Activated CD4-positive, alpha-beta T cell treated with anti-CD3 and anti-CD28 coated beads for 4 hours (primary cell): ENCODE measurements at regions not wholly inside any gene's neighbourhood (a gene's known extent, or its start where the extent isn't known, plus 50 kb on each side); places are given as distances from the start of the nearest gene placed in this dataset.

Experiments
- DNase-seq, 2 donors: peaks; one replicate each; pipeline ENCODE4 v3.0.0-alpha.2; 2020

DNA sequence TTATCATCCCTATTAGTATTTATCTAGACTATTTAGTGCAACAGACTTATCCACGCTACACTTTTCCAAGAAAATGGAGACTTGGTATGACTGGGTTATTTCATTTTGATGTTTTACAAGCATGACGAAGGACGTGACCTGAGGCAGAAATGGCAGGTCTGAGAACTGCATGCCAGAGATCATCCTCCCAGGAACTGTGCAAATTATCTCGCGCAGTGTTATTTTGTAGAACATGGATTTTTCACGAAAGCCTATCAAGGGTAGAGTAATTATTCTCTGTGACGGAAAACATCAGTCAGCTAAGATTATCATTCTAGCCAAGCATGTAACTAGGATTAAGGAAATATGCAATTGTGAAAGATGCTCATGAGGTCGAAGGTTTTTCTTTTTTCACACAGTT lies 361.5 kb upstream of the AJAP1 start:
- no peak for DNase-seq

DNA sequence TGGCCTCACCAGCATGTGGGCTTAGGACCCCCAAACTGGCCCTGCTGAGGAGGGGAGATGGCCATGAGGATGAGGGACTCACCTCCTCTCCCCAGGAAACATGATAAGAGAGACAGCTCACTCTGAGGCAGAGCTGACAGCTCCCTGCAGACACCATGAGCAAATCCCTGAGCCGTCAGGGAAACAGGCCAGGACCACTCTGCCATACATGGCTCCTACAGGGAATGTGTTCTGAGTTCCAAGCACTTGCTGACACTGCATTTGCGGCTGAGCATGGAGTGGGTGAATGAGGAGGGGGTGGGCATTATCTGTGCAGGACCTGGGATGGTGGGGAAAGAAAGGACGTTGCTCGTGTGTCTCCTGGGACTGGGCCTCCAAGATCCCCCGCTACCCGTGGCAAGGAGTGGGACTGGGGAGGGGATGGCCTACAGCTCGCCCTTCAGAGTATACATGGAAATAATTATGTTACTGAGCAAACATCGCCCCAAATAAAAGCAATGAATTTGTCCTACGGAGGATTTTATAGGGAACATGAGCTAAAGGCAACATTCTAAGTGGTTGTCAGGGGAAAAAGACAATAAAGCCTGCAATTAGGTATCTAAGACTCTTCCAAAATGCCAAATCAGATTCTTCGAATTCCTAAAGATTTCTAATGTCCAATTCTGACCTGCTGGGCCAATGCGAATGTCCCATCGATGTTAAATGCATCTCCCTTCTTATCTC lies 355.9 kb upstream of the AJAP1 start:
- no peak for DNase-seq

DNA sequence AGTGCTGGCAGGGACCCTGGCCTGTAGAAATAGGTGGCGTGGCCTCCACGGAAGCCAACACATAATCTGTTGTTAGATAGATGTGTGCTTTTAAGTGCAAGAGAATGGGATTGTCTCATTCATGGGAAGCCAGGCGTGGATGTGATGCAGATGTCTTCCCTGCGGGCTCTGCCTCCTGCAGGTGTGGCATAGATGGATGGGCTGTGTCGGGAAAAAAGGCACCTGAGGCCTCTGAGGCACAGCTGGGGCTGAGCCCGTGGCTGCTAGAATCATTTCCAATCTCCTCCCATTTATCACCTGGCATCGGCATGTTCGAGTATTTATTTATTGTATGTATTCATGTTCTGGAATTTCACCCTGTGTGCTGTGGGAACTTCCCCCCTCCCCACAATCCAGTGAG lies 353.4 kb upstream of the AJAP1 start:
- DNase-seq, result no peak

DNA sequence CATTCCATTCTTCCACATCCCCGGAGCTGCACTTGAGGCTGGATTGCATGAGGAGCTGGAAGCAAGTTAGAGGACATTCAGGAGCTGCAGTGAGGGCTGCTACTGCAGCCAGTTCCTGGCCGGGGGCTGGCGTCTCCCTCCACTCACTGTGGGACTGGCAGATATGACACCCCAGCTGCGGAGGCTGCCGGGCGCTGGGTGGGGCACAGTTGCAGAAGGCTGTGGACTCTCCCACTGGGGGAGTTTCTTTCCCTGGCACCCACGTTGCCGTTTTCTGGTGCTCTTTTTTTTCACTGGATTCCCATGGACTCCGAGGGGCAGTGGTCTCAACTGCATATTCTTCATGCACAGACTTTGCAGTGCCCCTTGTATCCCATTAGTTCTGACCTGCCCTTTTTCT lies 351.1 kb upstream of the AJAP1 start:
- DNase-seq, result no peak

DNA sequence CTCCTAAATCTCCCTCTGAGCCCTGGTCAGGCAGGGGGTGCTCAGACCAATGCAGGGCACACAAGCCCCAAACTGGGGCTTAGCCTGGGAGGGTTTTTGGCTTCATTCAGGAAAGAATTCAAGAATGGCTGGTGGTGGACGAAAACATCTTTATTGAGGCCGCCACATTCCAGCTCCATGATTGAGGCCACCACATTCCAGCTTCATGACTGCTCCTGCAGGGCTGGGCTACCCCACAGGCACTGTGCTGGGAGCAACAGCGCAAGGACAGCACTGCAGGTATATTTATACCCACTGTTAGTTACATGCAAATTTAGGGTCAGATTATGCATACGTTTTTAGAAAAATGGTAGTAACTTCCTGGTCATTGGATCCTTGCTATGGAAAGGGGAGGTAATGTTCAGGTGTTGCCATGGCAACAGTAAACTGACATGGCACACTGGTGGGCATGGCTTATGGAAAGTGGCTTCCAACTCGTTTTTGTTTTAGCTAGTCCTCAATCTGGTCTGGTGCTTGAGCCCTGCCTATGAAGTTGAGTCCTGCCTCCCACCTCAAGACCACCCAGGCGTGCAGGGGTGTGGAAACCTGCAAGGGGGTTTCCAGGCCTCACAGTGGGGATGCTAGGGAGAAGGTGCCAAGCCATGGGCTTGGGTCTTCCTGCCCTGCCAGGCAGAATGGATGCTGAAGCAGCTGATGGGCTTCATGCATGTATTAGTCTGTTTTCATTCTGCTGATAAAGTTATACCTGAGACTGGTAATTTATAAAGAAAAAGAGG lies 348.7 kb upstream of the AJAP1 start:
- no peak for DNase-seq

DNA sequence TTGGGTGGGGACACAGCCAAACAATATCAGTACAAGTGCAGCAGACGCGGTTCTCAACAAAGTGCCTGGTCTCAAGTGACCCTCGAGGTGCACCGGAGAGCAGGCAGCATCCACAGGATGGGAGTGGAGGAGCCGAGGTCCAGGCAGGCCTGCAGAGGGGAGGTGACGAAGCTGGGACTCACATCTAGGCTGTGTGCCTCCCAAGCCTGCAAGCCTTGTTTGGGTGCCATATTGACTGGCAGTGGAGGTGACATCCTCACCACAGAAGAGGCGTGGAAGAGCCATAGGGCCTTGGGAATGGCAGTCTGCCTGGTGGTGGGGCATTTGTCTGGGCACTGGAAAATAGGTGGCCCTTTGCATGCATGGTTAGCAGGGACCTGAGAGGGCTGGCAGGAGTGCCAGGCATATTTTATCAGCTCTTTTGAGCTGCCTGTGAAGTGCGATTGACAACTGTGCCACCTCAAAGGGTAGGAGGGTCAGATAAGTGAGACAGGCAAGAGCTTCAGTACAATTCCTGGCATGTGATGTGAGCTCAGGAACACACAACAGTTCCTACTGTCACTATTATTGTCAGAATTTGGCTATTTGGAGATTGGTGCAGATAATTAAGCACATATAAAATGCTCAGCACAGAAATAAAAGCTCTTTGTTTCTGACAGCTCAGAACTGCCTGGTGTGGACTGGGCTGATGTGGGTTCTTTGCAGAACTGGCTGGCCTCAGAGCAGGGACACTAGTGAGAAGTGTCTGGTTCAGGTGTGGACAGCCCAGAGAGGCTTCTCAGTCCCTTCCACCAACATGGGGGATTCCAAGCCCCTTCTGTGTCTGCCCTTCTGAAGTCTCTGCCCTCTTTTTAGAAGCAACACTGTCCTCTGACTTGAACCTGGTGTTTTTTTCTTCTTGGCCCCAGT lies 347.6 kb upstream of the AJAP1 start:
- no peak for DNase-seq

DNA sequence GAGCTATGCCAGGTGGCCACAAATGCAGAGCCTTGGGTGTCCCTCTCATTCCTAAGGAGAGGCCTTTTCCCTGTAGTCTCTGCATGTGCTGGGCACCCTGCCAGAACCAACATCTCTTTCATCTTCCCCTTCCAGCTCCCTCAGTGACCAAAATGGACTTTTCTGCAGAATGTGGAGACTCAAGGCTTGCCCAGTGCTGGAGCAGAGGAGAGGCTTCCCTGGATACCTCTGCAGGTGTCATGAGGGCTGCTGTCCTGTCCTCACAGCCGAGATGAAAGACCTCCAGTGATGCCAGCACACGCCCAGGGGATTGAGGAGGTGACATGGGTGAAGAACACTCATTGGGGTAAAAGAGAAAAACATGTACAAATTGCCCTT lies 347.0 kb upstream of the AJAP1 start:
- no peak for DNase-seq

DNA sequence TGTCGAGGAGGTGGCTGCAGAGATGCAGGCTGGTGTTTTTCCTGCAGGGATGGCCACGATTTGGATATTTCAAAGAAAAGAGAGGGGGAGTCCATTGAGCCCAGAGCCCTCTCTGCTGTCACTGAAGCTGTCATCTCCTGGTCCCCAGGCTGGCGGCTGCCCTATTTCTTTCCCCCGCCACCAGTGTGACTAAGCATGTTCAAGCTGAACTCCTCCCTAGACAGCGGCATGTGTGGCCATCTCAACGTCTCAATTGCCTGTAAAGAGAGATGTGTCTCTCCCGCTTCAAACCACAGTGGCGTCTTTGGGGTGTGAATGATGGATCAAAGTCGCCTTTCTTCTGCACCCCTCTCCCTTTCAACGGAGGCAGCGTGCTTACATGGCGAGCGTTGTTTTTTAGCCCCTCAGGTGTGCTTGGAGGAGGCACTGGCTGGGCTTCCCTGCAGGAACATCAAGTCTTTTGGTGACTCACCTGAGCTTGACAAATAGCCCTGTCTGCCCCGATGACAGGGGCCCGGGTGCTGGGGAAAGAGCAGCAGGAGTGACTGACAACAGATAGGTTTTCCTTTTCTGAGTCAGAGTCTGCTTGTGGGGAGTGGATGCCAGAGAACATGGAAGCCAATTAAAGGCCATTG lies 346.4 kb upstream of the AJAP1 start:
- no peak for DNase-seq

DNA sequence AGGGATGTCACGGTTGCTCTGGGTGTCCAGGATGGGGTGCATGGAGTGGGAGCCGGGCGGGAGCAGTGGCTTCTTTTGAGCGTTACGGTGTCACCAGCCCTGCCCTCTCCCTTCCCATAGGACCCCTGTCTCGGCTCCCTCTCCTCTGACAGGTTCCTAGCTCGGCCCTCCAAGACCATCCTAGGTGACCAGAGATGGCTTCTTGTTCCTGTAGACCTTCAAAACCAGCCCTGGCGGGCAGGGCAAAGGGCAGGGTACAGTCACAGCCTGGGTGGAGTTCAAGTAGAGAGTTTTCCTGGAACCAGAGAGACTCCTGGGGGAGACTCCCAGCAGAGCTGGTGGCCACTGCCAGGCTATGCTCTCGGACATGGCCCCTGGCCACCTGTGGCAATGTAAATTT lies 345.6 kb upstream of the AJAP1 start:
- DNase-seq, result no peak

DNA sequence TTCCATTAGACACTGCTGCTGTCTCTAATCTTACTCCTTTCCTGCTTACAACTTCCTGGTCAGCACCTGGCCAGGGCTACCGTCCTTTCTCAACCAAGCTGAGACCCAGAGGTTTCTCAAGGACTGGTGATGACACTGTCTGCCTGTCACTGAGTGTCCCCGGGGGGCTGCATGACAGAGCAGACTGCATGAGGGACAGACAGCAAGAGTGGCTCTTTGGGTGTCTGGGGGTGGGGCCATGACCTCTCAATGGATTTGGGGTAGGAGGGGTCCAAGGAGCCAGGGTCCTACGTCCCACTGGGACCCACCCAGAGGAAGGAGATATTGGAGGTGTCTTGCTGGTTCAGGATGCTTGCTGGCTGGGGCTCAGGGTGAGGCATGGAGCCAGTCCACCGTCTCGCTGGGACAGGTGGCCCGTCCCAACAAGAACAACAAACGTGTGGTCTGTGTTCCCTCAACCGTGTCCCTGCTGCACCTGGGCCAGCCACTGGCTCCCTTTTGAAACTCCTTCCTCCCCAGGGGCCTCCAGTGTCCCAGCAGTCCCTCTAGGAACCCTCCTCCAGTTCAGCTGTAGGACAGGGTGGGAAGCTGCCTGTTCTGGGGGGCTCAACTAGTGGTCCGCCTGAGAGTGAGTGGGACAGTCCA lies 344.6 kb upstream of the AJAP1 start:
- DNase-seq, result no peak

DNA sequence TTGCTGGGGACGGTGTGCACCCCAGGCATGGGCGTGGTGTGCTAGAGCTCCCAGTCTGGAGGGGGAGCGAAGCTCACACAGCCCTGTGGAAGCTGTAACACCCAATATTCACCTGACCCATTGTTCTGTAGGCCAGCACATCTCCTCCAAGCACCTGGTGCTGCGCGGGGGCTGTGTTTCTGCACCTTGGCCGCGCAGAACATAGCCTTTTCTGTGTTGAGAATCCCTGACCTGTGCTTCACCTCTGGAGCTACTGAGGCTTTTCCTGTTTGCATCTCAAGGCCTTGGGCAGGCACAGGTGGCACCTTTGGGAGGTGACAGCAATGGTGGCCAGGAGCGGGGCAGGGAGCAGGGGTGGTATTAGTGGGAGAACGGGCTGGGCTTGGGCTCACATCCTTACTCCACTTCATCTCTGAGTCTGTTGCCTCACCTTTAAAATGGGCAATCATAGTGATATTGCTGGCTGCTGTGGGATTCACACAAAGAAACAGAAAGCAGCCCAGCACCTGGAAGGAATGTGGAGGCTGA lies 343.9 kb upstream of the AJAP1 start:
- DNase-seq, result no peak

DNA sequence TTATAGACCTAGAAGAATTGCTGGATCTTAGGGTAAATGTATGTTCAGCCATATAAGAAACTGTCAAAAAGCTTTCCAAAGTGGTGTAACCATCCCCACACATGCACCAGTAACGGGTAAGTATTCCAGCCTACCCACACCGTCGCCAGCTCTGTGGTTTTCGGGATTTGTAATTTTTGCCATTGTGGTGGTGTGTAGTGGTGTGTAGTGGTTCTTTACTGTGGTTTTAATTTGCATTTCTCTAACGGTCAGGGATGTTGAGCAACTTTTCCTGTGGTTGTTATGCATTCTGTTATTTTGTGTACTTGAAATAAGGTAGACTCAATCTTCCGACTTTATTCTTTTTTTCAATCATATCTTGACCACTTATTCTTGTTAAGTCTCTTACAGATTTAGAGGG lies 342.4 kb upstream of the AJAP1 start:
- DNase-seq, result no peak

DNA sequence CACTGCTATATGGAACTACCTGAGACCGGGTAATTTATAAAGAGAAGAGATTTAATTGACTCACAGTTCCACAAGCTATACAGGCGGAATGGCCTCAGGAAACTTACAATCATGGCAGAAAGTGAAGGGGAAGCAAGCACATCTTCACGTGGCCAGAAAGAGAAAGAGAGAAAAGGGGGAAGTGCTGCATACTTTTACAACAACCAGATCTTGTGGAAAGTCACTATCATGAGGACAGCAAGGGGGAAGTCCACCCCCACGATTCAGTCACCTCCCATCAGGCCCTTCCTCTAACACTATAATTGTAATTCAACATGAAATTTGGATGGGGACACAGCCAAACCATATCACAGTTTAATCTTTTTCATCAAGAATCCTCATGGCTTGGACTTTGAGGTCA lies 339.2 kb upstream of the AJAP1 start:
- DNase-seq, result no peak

DNA sequence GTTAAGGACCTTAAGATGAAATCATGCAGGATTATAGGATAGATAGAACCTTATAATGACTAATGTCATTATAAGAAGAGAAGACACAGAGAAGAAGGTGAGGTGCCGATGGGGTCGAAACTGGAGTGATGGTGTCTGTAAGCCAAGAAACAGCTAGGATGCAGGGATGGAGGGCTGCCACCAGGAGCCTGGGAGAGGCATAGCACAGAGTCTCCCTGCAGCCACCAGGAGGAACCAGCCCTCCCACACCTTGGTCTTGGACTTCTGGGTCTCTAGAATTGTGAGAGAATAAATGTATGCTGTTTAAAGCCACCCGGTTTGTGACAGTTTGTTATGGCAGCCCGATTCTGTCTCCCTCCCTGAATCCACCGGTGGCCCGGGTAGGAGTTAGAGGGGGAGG lies 337.2 kb upstream of the AJAP1 start:
- DNase-seq, result no peak

DNA sequence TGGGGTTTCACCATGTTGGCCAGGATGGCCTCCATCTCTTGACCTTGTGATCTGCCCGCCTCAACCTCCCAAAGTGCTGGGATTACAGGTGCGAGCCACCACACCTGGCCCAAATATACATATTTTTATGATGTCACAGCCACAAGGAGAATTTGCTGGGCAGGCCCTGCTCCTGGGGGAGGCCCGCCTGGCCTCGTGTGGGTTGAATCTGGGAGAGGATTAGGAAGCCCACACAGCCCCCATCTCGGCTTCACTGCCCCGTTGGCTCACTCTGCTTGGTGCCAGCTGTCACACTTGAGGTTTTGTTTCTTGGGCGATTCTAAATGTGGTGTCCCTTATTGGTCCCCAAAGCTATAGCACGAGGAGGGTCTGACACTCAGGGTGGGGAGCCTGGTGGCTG lies 335.7 kb upstream of the AJAP1 start:
- DNase-seq, result no peak

DNA sequence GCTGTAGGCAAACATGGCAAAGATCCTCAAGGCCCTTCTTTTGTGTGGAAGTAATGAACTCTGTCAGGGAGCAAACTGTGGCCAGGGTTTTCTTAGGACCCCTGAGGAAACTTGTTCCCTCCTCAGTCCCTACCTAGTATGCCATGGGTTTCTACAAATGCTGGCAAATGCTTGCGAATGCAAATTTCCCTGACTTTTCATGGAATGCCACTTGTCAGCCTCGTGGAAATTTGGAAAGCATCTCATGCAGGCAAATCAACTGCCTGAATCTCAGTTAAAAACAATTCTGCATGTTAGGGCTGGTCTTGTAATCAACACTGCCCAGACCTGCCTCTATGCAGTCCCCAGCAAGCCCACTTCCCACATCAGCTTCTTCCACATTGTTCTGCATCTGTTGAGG lies 334.9 kb upstream of the AJAP1 start:
- no peak for DNase-seq

DNA sequence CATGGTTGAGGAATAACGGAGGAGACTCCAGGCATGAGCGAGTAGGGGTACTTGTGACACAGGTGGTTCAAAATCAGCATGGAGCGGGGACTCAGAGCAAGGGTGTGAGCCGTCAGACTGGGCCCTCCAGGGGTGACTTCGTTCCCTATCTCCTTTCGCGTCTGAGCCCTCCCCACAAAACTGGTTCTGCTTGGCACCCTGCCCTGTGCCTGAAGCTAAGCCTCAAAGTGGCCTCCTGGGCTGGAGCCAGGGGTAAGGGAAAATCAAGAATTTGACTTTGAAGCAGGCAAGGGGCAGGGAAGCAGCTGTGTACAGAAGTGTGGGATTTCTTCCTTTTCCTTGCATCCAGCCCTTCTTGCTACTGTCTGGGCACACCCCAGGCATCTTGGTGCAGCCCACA lies 331.5 kb upstream of the AJAP1 start:
- DNase-seq, result no peak

DNA sequence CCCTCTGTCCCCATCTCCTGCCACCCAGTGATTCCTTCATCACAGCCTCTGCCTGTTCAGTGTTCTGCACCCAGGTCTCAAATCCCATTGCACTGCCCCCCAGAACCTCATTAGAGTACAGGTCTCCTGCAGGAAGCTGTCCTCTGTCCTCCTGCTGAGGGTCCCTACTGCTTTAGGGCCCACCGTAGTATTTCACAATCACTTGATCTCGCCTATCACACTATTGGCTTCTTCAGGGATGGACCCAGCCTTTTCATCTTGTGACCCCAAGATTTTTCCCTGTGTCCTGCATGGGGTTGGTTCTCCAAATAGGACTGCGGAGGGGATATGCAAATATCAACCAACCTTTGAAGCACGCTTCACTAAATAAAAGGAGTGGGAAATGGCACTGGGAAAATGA lies 331.1 kb upstream of the AJAP1 start:
- DNase-seq, result no peak

DNA sequence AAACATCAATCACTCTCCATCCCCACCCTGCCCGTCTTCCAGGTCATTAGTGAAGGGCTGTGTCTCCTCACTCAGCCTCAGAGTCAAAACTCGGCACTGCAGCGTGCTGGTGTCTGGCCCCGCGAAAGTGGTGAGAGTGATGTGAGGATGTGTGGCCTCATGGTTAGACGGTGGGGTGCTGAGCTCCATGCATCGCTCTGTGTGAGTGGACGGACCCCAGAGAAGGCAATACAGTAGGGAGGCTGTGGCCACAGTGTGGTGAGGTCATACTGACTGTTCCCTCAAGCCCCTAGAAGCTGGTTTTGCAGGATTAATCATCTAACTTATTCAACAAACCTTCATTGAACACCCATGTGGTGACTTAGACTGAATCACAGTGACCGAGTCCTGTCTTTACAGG lies 329.9 kb upstream of the AJAP1 start:
- DNase-seq, result no peak

DNA sequence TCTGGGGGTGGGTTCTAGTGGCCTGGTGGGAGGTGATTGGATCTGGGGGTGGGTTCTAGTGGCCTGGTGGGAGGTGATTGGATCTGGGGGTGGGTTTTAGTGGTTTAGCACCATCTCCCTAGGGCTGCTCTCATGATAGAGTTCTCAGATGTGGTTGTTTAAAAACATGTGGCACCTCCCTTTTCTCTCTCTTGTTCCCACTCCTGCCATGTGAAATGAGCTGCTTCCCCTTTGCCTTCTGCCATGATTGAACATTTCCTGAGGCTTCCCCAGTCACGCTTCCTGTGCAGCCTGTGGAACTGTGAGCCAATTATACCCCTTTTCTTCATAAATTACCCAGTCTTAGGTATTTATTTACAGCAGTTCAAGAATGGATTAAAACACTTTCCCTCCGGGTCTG lies 327.3 kb upstream of the AJAP1 start:
- DNase-seq, result no peak

DNA sequence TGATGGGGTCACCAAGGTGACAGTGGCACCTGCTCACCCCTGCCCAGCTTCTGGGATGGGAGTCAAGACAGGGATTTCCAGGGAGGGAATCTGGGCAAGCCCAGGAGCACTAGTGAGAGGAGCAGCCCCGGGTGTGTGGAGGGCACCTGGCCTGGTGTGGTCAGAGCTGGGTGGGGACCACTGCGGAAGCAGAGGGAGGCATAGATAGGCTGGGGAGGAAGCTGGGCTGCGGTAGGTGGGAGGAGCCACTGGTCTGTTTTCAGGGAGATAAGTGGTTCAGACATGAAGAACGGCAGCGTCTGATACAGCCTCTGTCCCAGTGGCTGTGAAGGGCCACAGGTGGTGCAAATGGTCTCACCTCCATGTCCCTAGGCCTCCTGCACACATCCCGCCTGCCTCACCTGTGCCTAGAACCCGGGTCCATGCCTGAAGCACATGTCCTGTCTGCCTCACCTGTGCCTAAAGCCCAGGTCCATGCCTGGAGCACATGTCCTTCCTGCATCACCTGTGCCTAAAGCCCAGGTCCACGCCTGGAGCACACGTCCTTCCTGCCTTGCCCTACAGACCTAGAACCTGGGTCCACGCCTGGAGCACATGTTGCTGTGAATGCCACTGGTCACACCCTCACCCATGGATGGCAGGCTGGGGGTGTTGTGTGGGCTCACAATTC lies 325.9 kb upstream of the AJAP1 start:
- no peak for DNase-seq
